ENCODE measurements at regions not wholly inside any gene's neighbourhood (a gene's known extent, or its start where the extent isn't known, plus 50 kb on each side); places are given as distances from the start of the nearest gene placed in this dataset.
A peak's percentile ranks its signal among the peaks of the same experiment; 100 is the strongest.
"Not testable (repeated sequence)": the region's sequence is repeated elsewhere in the genome, so short reads cannot be mapped to it uniquely, and the experiment has no call there.

DNA sequence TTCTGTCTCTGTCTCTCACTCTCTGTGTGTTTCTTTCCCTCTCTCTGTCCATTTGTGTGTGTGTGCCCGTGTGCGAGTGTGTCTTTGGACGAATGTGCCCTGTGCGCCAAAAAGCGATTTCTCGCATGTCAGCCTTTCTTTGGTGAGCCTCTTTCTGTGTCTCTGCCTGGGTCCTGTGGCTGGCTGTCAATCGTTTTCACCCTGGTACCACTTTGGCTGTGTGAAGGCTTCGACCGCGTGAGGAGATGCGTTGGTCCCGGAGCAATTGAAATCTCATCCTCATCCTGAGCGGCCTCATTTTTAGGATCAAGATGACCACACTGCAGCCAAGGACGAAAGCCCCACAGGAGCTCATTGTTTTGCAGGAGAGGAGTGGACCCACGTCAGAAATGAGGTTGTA is 288.9 kb upstream of the ZNF337 start:
- DNase-seq: no peak

DNA sequence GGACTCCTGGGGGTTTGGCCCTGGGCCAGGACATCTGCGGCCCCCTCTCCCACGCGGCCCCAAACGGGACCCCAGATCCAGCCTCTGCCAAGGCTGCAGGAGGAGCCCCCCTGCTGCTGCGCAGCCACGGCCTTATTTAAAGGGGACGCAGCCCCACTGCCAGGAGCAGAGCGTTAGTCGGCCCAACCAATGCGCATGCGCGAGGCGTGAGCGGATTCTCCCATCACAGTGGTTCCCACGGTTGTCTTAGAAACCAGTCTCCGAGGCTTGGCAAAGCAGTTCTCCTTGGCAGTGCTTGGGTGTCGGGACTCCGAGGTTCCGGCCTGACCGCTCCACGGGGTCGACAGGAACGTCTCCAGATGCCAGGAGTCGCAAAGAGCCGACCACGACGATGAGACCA is 288.3 kb upstream of the ZNF337 start:
- peak; percentile 37 for DNase-seq

DNA sequence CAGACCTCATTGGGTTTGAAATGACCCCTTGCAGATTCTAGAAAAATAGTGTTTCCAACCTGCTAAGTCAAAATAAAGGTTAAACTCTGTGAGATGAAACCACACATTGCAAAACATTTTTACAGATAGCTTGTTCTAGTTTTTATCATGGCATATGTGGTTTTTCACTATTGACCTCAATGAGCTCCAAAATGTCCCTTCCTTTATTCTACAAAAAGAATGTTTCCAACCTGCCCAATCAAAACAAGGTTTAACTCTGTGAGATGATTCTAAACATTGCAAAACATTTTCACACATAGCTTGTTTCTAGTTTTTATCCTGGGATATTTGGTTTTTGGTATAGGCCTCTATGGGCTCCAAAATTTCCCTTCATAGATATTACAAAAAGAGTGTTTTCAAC is 286.0 kb upstream of the ZNF337 start:
- not testable (repeated sequence) for DNase-seq

DNA sequence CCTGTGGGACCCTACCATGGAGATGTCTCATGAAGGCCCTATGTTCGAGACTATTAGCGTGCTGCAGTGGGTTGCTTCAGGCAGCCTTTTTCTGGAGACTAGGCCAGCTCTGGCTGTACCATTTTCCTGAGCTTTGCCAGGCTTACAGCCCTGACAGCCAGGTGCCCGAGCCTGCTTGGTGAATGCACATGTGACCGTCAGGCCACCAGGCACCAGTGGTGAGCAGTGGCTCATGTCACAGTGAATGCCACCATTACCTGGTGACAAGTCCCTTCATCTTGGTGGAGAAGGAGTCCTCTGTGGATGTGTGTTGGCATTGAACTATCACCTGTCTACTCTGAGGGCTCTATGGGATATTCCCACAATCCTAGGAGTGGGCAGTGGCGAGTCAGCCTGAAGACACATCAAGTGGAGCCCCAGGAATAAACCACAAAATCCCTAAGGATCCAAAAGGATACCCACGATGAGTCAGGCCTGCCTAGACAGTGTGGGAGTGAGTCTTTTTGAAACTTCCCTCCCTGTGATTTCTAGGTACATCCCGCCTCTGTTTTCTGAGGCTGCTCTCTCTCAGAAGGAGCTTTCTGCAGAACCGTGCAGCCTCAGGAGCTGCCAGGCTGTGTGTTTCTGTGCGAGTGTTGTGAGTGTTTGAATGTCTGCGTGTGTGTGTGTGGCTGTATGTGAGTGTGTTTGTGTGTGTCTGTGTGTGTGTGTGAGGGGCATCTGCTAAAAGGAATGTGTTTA is 282.0 kb upstream of the ZNF337 start:
- not testable (repeated sequence) for DNase-seq

DNA sequence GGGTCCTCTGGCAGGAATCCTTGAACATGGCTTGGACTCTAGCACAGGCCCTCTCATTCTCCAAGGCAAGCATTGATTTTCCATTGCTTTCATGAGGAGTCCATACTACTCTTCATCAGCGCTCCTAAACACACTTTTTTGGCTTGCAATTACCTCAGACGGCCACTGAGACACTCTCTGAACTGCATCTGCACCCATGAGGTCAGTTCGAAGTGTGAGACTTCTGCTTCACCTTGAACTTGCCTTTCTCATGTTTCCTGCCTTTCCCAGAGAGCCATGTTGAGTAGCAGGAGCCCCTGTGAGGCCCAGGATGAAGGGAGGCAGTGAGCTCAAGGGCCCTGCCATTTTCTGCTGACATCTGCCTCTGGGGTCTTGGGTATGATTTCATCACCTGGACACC is 279.2 kb upstream of the ZNF337 start:
- not testable (repeated sequence) for DNase-seq

DNA sequence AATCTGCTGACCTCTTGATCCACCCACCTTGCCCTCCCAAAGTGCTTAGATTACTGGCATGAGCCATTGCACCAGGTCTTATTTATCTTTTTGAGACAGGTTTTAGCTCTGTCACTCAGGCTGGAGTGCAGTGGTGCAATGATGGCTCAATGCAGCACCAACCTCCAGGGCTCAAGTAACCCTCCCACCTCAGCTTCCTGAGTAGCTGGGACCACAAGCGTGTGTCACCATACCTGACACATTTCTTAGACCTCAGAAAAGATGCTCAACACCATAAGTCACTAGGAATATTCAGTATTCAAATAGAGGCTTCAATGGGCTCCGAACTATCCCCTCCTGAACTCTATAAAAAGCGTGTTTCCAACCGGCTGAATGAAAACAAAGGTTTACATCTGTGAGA is 268.6 kb upstream of the ZNF337 start:
- not testable (repeated sequence) for DNase-seq

DNA sequence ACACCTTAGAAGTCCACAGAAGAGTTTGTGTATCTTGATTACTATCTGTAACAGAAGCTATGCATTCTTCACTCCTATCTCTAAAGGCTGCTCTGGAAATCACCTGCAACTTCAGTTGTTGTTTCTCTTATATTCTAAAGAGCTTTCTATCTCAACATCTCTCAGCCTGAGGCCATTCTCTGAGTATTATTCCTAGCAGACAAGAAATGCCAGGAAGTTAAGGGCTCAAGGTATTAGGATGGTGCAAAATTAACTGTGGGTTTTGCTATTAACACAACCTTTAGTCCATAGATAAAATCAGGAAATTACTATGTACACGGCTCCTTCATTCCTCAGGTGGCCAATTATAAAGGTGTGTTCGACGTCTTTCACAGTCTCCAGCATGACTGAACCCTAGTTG is 257.2 kb upstream of the ZNF337 start:
- DNase-seq: not testable (repeated sequence)

DNA sequence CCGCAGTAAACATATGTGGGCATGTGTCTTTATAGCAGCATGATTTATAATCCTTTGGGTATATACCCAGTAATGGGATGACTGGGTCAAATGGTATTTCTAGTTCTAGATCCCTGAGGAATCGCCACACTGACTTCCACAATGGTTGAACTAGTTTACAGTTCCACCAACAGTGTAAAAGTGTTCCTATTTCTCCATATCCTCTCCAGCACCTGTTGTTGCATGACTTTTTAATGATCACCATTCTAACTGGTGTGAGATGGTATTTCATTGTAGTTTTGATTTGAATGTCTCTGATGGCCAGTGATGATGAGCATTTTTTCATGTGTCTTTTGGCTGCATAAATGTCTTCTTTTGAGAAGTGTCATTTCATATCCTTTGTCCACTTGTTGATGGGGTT is 238.6 kb upstream of the ZNF337 start:
- not testable (repeated sequence) for DNase-seq

DNA sequence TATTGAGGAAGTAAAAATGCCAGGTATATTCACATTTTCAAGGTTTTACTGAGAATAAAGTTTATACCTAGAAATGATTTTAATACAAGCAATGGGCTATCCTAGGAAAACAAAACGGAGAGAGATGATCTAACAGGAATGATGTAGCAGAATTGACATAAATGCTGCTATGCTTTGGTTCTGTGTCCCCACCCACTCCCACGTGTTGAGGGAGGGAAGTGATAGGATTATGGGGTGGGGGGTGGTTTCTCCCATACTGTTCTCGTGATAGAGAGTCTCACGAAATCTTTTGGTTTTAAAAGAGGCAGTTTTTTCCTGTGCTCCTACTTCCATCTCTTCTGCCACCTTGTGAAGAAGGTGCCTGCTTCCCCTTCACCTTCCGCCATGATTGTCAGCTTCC is 236.2 kb upstream of the ZNF337 start:
- not testable (repeated sequence) for DNase-seq

DNA sequence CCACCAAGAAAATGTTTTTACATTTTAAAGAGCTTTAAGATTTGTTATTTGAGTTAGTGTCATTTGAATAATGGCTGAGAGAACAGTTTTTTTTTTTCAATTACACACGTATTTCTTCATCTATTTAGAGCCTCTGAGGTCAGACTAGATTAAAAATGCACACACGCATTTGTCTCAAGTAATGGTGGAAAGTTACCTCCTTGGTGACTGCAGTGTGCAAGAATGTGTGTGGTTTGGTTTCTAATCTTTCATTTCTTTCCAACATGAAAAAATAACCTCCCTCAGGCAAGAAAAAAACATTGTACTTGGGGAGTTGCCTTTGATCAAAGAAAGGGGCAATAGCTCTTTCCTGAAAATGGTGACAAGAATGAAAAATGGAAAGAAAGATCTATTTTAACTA is 235.5 kb upstream of the ZNF337 start:
- DNase-seq: not testable (repeated sequence)

DNA sequence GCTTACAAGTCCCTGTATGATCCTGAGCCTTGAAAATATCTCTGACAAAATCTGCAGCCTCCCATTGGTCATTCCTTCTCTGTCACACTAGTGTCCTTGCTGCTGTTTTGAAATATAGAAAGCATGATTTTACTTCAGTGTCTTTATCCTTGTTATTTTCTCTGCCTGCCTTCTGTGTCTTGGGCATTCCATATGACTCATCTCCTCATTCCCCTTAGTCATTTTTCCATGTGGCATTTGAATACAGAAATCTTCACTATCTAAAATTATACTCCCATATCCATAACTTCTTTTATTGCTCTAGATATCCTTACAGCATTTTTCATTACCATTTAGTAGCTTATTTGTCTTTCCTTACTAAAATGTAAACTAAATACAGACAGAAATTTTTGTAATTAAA is 205.7 kb upstream of the ZNF337 start:
- DNase-seq: not testable (repeated sequence)

DNA sequence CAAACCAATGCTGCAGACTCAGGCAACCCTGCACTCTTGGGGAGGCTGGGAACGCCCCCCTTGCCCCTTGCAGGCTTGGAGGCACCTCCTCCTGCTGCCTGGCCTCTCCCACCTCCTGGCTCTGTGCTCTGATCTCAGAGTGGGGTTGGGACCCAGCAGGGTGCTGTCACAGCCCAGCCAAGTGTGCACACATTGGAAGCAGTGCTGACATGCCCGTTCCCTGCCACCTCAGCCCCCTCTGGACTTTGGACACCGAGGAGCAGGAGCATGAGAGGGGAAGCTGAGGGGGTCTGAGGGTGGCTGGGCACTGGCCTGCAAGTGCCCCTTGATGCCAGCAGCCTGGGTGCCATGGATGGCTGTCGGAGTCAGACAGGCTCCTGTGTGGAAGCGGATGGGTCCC is 202.0 kb upstream of the ZNF337 start:
- not testable (repeated sequence) for DNase-seq

DNA sequence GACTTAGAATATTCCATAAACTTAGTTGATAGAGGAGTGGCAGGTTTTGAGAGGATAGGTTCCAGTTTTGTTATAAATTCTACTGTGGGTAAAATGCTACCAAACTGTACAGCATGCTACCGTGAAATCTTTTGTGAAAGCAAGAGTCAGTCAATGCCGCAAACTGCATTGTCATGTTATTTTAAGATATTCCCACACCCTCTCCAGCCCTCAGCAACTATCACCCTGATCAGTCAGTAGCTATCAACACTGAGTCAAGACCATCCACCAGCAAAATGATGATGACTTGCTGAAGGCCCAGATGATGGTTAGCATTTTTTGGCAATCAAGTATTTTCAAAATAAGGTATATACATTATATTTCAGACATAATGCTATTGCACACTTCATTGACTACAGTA is 182.4 kb upstream of the ZNF337 start:
- not testable (repeated sequence) for DNase-seq

DNA sequence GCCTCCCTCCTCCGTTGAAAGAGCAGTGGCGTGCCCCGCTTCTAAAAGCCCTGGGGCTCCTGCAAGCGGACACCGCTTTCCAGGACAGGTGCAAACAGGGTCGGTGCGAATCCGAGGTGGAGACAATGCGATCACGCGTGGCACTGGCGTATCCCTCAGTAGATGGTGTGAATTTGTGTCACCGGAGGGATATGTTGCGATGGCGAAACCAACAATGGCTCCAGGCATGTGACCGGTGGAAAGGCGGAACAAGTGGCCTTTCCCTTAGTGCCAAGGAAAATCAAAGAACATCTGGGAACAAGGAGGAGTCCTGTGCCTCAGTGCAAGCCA is 172.0 kb upstream of the ZNF337 start:
- DNase-seq: not testable (repeated sequence)

DNA sequence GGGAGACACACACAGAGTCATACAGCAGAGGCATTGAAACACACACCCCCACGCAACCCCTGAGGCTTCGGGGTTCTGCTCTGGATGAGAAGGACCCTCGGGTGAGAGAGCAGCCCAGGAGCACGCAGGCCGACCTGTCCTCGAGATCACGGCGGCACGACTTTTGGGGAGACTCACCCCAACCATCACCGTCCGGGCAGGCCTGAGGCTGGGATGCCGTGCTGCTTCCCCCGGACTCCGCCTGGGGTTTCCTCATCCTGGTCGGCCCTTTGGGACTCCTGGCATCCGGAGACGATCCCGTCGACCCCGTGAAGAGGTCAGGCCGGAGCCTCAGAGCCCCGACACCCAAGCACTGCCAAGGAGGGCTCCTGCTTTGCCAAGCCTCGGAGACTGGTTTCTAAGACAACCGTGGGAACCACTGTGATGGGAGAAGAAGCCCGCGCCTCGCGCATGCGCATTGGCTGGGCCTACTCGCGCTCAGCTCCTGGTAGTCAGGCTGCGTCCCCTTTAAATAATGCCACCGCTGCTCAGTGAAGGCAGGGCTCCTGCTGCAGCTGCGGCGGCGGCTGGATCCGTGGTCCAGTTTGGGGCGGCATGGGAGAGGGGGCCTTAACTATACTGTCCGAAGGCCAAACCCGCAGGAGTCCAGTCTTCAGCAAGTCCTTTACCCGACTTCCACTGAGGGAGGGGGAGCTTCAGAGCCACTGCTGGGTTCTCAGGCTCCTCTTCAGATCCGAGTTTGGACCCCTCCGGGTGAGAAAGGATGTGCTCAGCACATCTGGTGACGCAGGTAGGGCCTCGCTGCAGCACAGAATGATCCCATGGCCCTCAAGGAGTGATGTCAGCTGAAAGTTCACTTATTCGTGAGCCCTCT is 171.4 kb upstream of the ZNF337 start:
- DNase-seq: peak; percentile 21

DNA sequence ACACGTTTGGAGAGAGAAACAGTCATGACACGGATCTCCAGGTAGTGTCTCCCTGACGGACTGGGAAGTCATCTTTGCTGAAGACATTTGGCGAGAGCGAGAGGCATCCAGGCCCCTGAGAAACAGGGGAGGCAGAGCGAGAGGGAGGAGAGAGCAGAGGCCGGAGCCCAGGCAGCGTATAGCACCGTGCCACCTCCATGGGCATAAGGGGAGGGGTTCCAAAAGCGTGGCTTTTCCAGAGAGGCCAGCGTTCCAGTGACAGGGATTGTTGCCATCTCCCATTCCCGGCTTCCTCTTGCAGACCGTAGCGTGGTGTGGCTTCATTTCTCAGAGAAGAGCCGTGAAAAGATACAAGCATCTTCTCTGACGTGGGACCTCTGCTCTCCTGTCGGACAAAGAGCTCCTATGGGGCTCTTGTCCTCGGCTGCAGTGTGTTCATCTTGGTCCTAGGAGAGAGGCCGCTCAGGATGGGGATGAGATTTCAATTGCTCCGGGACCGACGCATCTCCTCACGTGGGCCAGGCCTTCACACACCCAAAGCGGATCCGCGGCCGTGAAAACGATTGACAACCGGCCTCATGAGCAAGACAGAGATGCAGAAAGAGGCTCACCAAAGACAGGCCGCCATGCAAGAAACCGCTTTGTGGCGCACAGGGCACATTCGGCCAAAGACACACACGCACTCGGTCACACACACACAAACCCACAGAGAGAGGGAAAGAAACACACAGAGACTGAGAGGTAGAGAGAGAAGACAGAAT is 170.5 kb upstream of the ZNF337 start:
- DNase-seq: not testable (repeated sequence)

DNA sequence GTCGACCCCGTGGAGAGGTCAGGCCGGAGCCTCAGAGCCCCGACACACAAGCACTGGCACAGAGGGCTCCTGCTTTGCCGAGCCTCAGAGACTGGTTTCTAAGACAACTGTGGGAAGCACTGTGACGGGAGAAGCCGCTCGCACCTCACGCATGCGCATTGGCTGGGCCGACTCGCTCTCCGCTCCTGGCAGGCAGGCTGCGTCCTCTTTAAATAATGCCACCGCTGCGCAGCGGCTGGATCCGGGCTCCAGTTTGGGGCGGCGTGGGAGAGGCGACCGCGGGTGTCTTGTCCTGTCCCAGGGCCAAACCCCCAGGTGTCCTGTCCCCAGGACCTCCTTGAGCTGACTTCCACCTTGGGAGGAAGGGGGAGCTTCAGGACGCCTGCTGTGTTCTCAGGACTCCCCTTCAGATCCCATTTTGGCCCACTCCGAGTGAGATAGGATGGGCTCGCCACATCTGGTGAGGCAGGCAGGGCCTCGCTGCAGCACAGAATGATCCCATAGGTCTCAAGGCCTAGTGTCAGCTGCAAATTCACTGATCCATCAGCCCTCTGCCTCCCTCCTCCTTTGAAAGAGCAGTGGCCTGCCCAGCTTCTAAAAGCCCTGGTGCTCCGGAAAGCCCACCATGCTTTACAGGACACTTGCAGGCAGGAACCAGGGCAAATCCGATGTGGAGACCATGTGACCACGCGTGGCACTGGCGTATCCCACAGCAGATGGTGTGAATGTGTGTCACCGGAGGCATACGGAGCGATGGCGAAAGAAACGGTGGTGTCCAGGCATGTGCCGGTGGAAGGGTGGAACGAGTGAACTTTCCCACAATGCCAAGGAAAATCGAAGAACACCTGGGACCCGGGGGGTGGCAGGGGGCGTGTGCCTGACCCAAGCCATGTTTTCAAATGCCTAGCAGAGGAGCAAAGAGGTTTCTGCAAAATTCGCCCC is 169.3 kb upstream of the ZNF337 start:
- DNase-seq: peak; percentile 68

DNA sequence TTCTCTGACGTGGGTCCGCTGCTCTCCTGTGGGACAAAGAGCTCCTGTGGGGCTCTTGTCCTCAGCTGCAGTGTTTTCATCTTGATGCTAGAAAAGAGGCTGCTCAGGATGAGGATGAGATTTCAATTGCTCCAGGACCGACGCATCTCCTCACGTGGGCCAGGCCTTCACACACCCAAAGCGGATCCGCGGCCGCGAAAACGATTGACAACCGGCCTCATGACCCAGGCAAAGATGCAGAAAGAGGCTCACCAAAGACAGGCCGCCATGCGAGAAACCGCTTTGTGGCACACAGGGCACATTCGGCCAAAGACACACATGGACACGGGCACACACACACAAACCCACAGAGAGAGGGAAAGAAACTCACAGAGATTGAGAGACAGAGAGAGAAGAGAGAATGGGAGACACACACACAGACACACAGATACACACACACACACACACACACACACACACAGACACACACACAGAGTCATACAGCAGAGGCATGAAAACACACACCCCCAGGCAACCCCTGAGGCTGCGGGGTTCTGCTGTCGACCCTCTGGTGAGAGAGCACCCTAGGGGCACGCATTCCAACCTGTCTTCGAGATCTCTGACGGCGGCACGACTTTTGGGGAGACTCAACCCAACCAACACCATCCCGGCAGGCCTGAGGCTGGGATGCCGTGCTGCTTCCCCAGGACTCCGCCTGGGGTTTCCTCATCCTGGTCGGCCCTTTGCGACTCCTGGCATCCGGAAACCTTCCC is 168.5 kb upstream of the ZNF337 start:
- DNase-seq: not testable (repeated sequence)

DNA sequence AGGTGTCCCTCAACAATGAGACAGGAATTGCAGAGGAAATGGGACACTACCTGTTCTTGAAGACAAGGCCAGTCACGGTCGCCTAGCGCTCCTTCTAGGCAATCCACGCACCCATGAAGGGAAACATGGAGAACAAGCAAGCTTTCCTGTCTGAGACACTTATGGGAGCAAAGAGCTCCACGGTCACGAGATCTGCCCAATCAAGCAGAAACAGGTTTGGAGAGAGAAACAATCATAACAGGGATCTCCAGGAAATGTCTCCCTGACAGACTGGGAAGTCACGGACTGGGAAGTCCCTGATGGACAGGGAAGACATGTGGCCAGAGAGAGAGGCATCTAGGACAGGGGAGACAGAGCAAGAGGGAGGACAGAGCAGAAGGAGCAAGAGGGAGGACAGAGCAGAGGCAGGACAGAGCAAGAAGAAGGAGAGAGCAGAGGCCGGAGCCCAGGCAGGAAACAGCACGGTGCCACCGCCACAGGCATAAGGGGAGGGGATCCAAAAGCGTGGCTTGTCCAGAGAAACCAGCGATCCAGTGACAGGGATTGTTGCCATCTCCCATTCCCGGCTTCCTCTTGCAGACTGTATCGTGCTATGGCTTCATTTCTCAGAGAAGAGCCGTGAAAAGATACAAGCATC is 167.8 kb upstream of the ZNF337 start:
- DNase-seq: no peak

DNA sequence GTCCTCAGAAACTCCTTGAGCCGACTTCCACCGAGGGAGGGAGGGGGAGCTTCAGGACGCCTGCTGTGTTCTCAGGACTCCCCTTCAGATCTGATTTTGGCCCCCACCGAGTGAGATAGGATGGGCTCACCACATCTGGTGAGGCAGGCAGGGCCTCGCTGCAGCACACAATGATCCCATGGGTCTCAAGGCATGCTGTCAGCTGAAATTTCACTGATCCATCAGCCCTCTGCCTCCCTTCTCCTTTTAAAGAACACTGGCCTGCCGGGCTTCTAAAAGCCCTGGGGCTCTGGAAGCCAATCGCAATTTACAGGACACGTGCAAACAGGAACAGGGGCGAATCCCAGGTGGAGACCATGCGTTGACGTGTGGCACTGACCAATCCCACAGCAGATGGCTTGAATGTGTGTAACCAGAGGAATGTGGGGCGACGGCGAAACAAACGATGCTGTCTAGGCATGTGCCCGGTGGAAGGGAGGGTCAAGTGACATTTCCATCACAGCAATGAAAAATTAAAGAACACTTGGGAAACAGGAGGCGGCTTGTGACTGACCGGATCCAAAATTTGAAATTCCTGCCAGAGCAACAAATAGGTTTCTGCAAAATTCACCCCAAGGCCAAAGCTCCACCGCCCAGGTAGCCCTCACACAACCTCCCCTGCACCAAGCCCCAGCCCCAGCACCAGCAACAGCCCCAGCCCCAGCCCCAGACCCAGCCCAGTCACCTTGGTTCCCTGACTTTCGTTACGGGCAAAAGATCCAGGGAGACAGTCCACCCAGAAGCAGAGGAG is 167.1 kb upstream of the ZNF337 start:
- no peak for DNase-seq

Measured in NCI-H2171 (cell line).